ENCODE measurements at regions not wholly inside any gene's neighbourhood (a gene's known extent, or its start where the extent isn't known, plus 50 kb on each side); places are given as distances from the start of the nearest gene placed in this dataset.

DNA sequence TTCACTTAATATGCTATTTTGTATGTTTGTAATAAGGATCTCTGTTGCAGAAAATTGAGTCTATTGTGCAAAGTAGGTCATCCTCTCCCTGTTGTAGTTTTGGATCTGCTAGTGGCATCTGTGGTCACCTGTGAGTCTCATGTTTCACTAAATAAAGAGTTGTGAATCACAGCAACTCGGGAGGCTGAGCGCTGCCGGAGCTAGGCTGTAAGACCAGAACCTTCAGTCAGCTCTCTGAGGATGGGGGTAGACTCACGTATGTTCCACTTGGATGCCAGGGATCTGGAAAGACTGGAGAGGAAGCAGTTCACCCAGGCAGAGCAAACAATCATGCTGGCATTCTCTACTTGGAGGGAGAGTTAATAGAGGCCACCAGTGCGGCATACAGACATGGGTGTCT lies 187.3 kb upstream of the FOXA2 start:
- no peaks in the 10 kb centered on the region for H3K4me1 ChIP-seq
- DNase-seq = no peak
- TF ChIP-seq, protein P1, sequence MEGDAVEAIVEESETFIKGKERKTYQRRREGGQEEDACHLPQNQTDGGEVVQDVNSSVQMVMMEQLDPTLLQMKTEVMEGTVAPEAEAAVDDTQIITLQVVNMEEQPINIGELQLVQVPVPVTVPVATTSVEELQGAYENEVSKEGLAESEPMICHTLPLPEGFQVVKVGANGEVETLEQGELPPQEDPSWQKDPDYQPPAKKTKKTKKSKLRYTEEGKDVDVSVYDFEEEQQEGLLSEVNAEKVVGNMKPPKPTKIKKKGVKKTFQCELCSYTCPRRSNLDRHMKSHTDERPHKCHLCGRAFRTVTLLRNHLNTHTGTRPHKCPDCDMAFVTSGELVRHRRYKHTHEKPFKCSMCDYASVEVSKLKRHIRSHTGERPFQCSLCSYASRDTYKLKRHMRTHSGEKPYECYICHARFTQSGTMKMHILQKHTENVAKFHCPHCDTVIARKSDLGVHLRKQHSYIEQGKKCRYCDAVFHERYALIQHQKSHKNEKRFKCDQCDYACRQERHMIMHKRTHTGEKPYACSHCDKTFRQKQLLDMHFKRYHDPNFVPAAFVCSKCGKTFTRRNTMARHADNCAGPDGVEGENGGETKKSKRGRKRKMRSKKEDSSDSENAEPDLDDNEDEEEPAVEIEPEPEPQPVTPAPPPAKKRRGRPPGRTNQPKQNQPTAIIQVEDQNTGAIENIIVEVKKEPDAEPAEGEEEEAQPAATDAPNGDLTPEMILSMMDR (IDR thresholded peaks at IDR 0.05; ENCODE audit: low read depth, low read length) = no peak
- no peak overlapping the region for H3K4me3 ChIP-seq (ENCODE audit: low read depth, low read length)
- peaks cover 3% of the 10 kb centered on the region; the same call in 1 of the 2 replicates for H3K9me3 ChIP-seq
- no peaks in the 10 kb centered on the region for H3K27me3 ChIP-seq
- no peaks in the 10 kb centered on the region for H3K36me3 ChIP-seq

GRCh38 chr20:22773344-22773743 lies 189.0 kb upstream of the FOXA2 start:
- TF ChIP-seq, protein P1 (IDR thresholded peaks at IDR 0.05; ENCODE audit: low read depth, low read length) = no peak

DNA sequence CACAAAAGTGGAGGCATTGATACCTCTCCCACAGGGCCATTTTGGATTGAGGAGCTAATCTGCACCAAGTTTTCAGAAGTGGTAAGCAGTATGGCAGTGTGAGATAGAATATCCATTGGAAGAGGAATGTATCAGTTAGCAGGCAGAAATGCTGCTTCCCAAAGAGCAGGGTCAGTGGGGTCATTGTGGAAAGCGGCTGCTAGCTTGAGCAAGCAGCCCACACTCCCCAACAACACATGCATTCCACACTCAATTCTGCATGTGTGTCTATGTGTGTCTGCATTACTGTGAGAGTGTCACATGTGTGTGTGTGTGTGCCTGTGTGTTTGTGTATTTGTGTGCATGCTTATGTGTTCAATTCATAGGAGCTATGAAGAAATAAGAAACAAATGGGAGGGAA lies 190.9 kb upstream of the FOXA2 start:
- Histone ChIP-seq H3K36me3 (no peaks in the 10 kb centered on the region), H3K4me1 (no peaks in the 10 kb centered on the region), H3K27me3 (no peaks in the 10 kb centered on the region), H3K4me3 (ENCODE audit: low read depth, low read length) (no peak overlapping the region), H3K9me3 (peaks cover 3% of the 10 kb centered on the region; the same call in 1 of the 2 replicates)
- DNase-seq = no peak
- TF ChIP-seq, protein P1 (IDR thresholded peaks at IDR 0.05; ENCODE audit: low read depth, low read length) = no peak

More at GRCh38 chr20:22773344-22773743, 189.0 kb upstream of the FOXA2 start:
- Histone ChIP-seq H3K9me3 (peaks cover 3% of the 10 kb centered on the region; the same call in 1 of the 2 replicates), H3K27me3 (no peaks in the 10 kb centered on the region), H3K36me3 (no peaks in the 10 kb centered on the region), H3K4me3 (ENCODE audit: low read depth, low read length) (no peak overlapping the region), H3K4me1 (no peaks in the 10 kb centered on the region)
- DNase-seq = no peak

DNA sequence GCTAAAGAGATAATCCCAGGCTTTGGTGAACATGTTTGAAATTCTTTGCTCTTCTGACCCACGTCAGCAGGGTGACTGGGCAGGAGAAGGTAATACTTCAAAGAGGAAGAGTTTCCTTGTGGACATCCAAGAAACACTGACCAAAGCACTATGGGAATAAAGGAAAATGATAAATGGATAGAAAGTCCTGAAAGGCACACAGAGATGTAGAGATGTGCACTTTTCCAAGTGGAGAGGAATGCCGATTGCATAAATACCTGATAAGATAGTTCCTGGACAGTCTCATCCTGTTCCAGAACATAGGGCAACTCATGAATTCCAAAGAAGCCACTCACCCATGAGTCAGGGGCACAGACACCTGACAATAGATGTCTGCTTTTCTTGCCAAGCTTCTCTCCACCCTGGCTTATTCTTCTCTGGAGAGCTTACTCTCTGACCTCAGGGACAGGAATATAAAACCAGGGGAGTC lies 191.3 kb upstream of the FOXA2 start:
- H3K36me3 ChIP-seq = no peaks in the 10 kb centered on the region
- H3K27me3 ChIP-seq = no peaks in the 10 kb centered on the region
- DNase-seq = no peak
- no peak overlapping the region for H3K4me3 ChIP-seq (ENCODE audit: low read depth, low read length)
- H3K4me1 ChIP-seq = no peaks in the 10 kb centered on the region
- TF ChIP-seq, protein P1 (IDR thresholded peaks at IDR 0.05; ENCODE audit: low read depth, low read length) = no peak
- peaks cover 3% of the 10 kb centered on the region; the same call in 1 of the 2 replicates for H3K9me3 ChIP-seq

- TF ChIP-seq, protein P1 (IDR thresholded peaks at IDR 0.05; ENCODE audit: low read depth, low read length) = no peak
- no peak for DNase-seq
- Histone ChIP-seq H3K27me3 (no peaks in the 10 kb centered on the region), H3K9me3 (peaks cover 3% of the 10 kb centered on the region; the same call in 1 of the 2 replicates), H3K36me3 (no peaks in the 10 kb centered on the region), H3K4me3 (ENCODE audit: low read depth, low read length) (no peak overlapping the region), H3K4me1 (no peaks in the 10 kb centered on the region)
Observed at GRCh38 chr20:22776369-22776768, 192.0 kb upstream of the FOXA2 start.

DNA sequence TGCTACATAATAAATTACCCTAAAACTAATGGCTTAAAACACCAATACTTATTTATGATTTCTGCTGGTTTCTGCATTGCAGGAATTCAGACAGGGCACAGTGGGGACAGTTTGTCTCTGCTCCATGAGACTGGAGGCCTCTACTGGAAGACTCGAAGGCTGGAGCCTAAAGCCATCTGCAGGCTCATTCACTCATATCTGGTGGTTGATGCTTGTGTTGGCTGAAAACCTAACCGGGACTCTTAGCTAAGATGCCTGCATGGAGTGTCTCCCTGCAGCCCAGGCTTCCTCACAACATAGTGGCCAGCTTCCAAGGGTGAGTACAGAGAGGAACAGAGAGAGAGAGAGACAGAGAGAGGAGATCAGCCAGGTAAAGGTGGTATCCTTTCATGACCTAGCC lies 195.5 kb upstream of the FOXA2 start:
- DNase-seq = no peak
- no peak overlapping the region for H3K4me3 ChIP-seq (ENCODE audit: low read depth, low read length)
- H3K9me3 ChIP-seq = peaks cover 3% of the 10 kb centered on the region; the same call in 1 of the 2 replicates
- TF ChIP-seq, protein P1 (IDR thresholded peaks at IDR 0.05; ENCODE audit: low read depth, low read length) = no peak
- H3K27me3 ChIP-seq = no peaks in the 10 kb centered on the region
- no peaks in the 10 kb centered on the region for H3K4me1 ChIP-seq
- H3K36me3 ChIP-seq = no peaks in the 10 kb centered on the region
